ENCODE measurements at regions not wholly inside any gene's neighbourhood (a gene's known extent, or its start where the extent isn't known, plus 50 kb on each side); places are given as distances from the start of the nearest gene placed in this dataset.

DNA sequence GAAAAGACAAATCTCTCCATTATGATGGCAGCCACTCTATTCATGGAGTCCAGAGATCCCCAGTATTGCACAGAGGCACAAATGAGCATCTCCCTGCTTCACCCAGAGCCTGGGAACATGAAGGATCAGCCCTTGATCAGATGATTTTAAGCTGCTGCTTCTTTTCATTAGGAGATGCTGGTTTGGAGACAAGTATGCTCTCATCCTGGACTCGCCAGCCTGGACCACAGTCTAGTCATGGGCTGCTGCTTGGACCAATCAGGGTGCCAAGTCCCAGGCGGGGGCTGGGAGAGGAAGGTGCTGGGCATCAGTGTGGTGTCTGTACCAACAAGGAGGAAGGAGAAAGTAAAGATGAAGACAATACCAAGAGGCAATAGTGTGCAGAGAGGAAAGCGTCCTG is 195.7 kb upstream of the FOXQ1 start:
- DNase-seq = no peak
- no peak for TF ChIP-seq POLR2A (IDR thresholded peaks at IDR 0.05)
- TF ChIP-seq, protein P1, sequence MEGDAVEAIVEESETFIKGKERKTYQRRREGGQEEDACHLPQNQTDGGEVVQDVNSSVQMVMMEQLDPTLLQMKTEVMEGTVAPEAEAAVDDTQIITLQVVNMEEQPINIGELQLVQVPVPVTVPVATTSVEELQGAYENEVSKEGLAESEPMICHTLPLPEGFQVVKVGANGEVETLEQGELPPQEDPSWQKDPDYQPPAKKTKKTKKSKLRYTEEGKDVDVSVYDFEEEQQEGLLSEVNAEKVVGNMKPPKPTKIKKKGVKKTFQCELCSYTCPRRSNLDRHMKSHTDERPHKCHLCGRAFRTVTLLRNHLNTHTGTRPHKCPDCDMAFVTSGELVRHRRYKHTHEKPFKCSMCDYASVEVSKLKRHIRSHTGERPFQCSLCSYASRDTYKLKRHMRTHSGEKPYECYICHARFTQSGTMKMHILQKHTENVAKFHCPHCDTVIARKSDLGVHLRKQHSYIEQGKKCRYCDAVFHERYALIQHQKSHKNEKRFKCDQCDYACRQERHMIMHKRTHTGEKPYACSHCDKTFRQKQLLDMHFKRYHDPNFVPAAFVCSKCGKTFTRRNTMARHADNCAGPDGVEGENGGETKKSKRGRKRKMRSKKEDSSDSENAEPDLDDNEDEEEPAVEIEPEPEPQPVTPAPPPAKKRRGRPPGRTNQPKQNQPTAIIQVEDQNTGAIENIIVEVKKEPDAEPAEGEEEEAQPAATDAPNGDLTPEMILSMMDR (IDR thresholded peaks at IDR 0.05) = no peak
- WGBS, 2 donors = 92 to 98% methylated on average over 3 of the region's 3 CpGs
- Histone ChIP-seq H3K36me3 (ENCODE audit: low read depth, missing control alignments) (no peaks in the 10 kb centered on the region), H3K4me1 (no peaks in the 10 kb centered on the region), H3K27ac (no peak overlapping the region), H3K4me3 (no peak overlapping the region), H3K27me3 (no peaks in the 10 kb centered on the region), H3K9me3 (no peaks in the 10 kb centered on the region)
- intact Hi-C loops (cut with DNase I; ENCODE audit: low total_unique reads) = no loop called here

DNA sequence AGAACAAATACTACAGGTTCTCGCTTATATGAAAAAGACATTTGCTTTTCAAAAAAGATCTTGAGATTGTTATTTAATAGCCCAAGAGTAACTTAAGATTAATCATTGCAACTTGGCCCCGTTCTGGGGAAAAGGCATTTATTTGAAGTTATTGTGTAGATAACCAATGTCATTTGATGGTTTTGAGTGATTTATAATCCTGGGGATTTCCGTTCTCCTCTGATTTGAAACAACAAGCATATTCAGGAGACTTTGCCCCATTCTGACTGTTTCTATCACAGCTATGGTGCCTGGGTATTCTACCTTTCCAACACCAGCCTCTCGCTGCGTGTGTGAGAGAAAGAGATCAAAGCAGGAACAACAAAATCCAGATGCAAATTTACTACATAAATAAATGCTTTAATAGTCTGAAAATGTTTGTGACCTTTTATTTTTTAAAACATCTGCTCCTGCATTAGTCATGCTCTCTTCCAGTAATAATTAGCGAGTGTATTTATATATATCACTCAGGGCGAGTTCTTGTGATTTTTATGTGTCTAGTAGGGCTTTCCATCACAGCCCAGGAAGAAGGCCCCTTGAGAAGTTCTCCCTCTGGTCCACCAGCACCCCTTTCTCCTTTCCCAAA is 197.9 kb upstream of the FOXQ1 start:
- Histone ChIP-seq H3K27me3 (no peaks in the 10 kb centered on the region), H3K4me3 (no peak overlapping the region), H3K4me1 (no peaks in the 10 kb centered on the region), H3K27ac (no peak overlapping the region), H3K36me3 (ENCODE audit: low read depth, missing control alignments) (no peaks in the 10 kb centered on the region), H3K9me3 (no peaks in the 10 kb centered on the region)
- intact Hi-C loops (cut with DNase I; ENCODE audit: low total_unique reads) = no loop called here
- no peak for DNase-seq
- TF ChIP-seq, protein P1 (IDR thresholded peaks at IDR 0.05) = no peak
- no peak for TF ChIP-seq POLR2A (IDR thresholded peaks at IDR 0.05)
- 71 to 79% methylated on average over 7 of the region's 7 CpGs for WGBS, 2 donors

DNA sequence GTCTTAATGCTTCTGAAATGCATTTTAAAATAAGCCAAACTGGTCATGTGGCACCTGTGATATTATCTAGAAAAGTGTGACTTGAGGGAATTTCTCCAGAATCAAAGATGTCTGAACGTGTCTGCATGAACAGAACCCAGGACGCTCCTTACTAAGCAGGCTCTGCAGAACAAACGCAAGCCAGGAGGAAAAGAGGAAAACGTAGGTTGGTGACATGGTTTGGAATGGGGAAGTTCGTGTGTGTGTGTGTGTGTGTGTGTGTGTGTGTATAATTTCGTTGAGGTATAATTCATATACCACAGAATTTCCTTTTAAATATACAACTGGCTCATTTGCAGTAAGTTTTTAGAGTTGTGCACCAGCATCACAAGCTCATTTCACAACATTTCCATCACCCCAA is 200.5 kb upstream of the FOXQ1 start:
- intact Hi-C loops (cut with DNase I; ENCODE audit: low total_unique reads) = no loop called here
- no peak overlapping the region for H3K27ac ChIP-seq
- H3K4me1 ChIP-seq = no peaks in the 10 kb centered on the region
- H3K4me3 ChIP-seq = no peak overlapping the region
- TF ChIP-seq, protein P1 (IDR thresholded peaks at IDR 0.05) = no peak
- no peak for TF ChIP-seq POLR2A (IDR thresholded peaks at IDR 0.05)
- H3K36me3 ChIP-seq (ENCODE audit: low read depth, missing control alignments) = no peaks in the 10 kb centered on the region
- WGBS, 2 donors = 78 to 85% methylated on average over 6 of the region's 6 CpGs
- no peaks in the 10 kb centered on the region for H3K9me3 ChIP-seq
- no peaks in the 10 kb centered on the region for H3K27me3 ChIP-seq
- no peak for DNase-seq

DNA sequence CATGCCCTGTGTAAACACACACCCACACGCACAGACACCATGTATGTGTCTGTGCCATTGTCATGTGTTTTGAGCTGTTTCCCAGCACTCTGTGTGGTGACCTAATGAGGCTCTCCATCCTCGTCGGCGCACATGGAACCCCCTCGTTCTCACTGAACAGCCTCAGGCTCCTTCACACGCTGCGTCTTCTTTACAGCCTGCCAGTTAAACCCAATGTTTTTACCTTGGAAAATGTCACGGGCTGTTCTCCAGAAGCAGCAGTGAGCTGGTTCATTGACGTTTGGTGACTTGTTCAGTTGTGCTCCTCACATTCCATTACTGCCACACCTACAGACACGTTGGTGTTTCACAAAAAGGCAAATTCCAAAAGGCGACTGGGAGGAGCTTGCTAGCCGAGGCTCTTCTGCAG is 201.0 kb upstream of the FOXQ1 start:
- intact Hi-C loops (cut with DNase I; ENCODE audit: low total_unique reads) = no loop called here
- Histone ChIP-seq H3K36me3 (ENCODE audit: low read depth, missing control alignments) (no peaks in the 10 kb centered on the region), H3K9me3 (no peaks in the 10 kb centered on the region), H3K4me1 (no peaks in the 10 kb centered on the region), H3K4me3 (no peak overlapping the region), H3K27me3 (no peaks in the 10 kb centered on the region), H3K27ac (no peak overlapping the region)
- 84 to 87% methylated on average over 12 of the region's 12 CpGs for WGBS, 2 donors
- TF ChIP-seq, protein P1 (IDR thresholded peaks at IDR 0.05) = no peak
- TF ChIP-seq POLR2A (IDR thresholded peaks at IDR 0.05) = no peak
- no peak for DNase-seq

DNA sequence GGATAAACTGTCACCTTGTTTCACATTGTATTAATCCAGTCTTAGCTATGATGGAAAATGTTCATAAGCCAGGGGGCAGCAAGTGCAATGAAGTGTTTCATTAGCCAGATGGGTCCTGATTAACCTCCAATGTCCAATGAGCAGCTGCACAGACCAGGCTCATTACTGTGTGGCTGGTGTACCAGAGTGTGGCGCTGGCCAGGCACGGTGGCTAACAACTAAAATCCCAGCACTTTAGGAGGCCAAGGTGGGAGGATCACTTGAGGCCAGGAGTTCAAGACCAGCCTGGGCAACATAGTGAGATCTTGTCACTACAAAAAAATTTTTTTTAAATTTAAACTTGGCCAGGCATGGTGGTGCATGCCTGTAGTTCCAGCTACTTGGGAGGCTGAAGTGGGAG is 201.7 kb upstream of the FOXQ1 start:
- DNase-seq = no peak

More for the DNA sequence above, 201.7 kb upstream of the FOXQ1 start:
- Histone ChIP-seq H3K27ac (no peak overlapping the region), H3K27me3 (no peaks in the 10 kb centered on the region), H3K4me3 (no peak overlapping the region), H3K36me3 (ENCODE audit: low read depth, missing control alignments) (no peaks in the 10 kb centered on the region), H3K4me1 (no peaks in the 10 kb centered on the region), H3K9me3 (no peaks in the 10 kb centered on the region)
- TF ChIP-seq POLR2A (IDR thresholded peaks at IDR 0.05) = no peak
- TF ChIP-seq, protein P1 (IDR thresholded peaks at IDR 0.05) = no peak
- intact Hi-C loops (cut with DNase I; ENCODE audit: low total_unique reads) = no loop called here
- WGBS, 2 donors = 93 to 100% methylated on average over 2 of the region's 2 CpGs

All from testis (tissue), 2 donors.